Epithelial cell of proximal tubule (primary cell): ENCODE measurements at regions not wholly inside any gene's neighbourhood (a gene's known extent, or its start where the extent isn't known, plus 50 kb on each side); places are given as distances from the start of the nearest gene placed in this dataset.
"Not testable (repeated sequence)": the region's sequence is repeated elsewhere in the genome, so short reads cannot be mapped to it uniquely, and the experiment has no call there.

ENCODE experiments used
- DNase-seq: peaks from one replicate; pipeline ENCODE4 v3.0.0-alpha.2; 2011; ENCODE audit warnings: low read depth
- H3K4me3 ChIP-seq: 2 replicates; pipeline ENCODE4 v1.5.1; 2011; ENCODE audit warnings: low read depth, mild to moderate bottlenecking, low read length
- CTCF ChIP-seq: conservative IDR thresholded peaks from 2 replicates; pipeline ENCODE4 v1.5.1; 2012; ENCODE audit warnings: low read depth, mild to moderate bottlenecking, low read length

- TF ChIP-seq CTCF, result no peak
- H3K4me3 ChIP-seq, result no peak overlapping the region
Measured at GRCh38 chr2:100704156-100704555, 115.8 kb upstream of the NPAS2 start.

GRCh38 chr2:100704711-100705110 is 115.2 kb upstream of the NPAS2 start:
- no peak overlapping the region for H3K4me3 ChIP-seq
- no peak for TF ChIP-seq CTCF
- no peak for DNase-seq

More at GRCh38 chr2:100704156-100704555, 115.8 kb upstream of the NPAS2 start:
- DNase-seq, result no peak

GRCh38 chr2:100707016-100707947 is 112.7 kb upstream of the NPAS2 start:
- TF ChIP-seq CTCF, result no peak
- no peak for DNase-seq
- no peak overlapping the region for H3K4me3 ChIP-seq

GRCh38 chr2:100708333-100708732 is 111.6 kb upstream of the NPAS2 start:
- no peak for DNase-seq
- TF ChIP-seq CTCF, result no peak
- no peak overlapping the region for H3K4me3 ChIP-seq

GRCh38 chr2:100713106-100713505 is 106.8 kb upstream of the NPAS2 start:
- H3K4me3 ChIP-seq, result no peak overlapping the region
- TF ChIP-seq CTCF, result no peak
- no peak for DNase-seq

GRCh38 chr2:100714396-100715010 is 105.4 kb upstream of the NPAS2 start:
- not testable (repeated sequence) for DNase-seq, H3K4me3 ChIP-seq

- not testable (repeated sequence) for H3K4me3 ChIP-seq, DNase-seq
Measured at GRCh38 chr2:100715861-100716260, 104.1 kb upstream of the NPAS2 start.

GRCh38 chr2:100716581-100716980 is 103.4 kb upstream of the NPAS2 start:
- TF ChIP-seq CTCF, result no peak
- DNase-seq, result no peak

More at GRCh38 chr2:100716581-100716980, 103.4 kb upstream of the NPAS2 start:
- no peak overlapping the region for H3K4me3 ChIP-seq
